Gastroesophageal sphincter (tissue), 4 donors: ENCODE measurements at regions not wholly inside any gene's neighbourhood (a gene's known extent, or its start where the extent isn't known, plus 50 kb on each side); places are given as distances from the start of the nearest gene placed in this dataset.
"Not testable (repeated sequence)": the region's sequence is repeated elsewhere in the genome, so short reads cannot be mapped to it uniquely, and the experiment has no call there.

Experiments
- ATAC-seq: fragments of 150-250 bp; one replicate; pipeline ENCODE4 v1.9.1; 2016; ENCODE audit warnings: mild to moderate bottlenecking, moderate library complexity
- H3K27ac ChIP-seq, 4 donors: fragments of 200-600 bp; sonication (generic) in 3 of 4; 1 replicate in 3 of 4; 2 replicates in 1 of 4; pipeline ENCODE4 v1.5.1; 2016 to 2019
- H3K27me3 ChIP-seq: fragments of 200-600 bp; sonication (generic); one replicate; pipeline ENCODE4 v1.5.1; 2019
- H3K36me3 ChIP-seq, 2 donors: fragments of 200-600 bp; sonication (generic); one replicate each; pipeline ENCODE4 v1.5.1; 2019; ENCODE audit warnings: control low read depth in 1 of 2
- H3K4me1 ChIP-seq, 3 donors: fragments of 200-600 bp; sonication (generic); 1 replicate in 2 of 3; 2 replicates in 1 of 3; pipeline ENCODE4 v1.5.1; 2016 to 2019; ENCODE audit warnings: control low read depth in 2 of 3
- H3K4me3 ChIP-seq, 2 donors: fragments of 200-600 bp; sonication (generic); one replicate each; pipeline ENCODE4 v1.5.1; 2019; ENCODE audit warnings: mild to moderate bottlenecking in 1 of 2, moderate library complexity in 1 of 2
- H3K9me3 ChIP-seq, 3 donors: fragments of 200-600 bp; sonication (generic); one replicate each; pipeline ENCODE4 v1.5.1; 2017 to 2019; ENCODE audit warnings: control low read depth in 2 of 3
- EP300 ChIP-seq: sonication (generic); formaldehyde crosslinking; IDR thresholded peaks from one replicate; pipeline ENCODE4 v1.6.1; 2017; ENCODE audit warnings: antibody characterized with exemption, mild to moderate bottlenecking
- POLR2A ChIP-seq, 2 donors: fragments of 450-650 bp; IDR thresholded peaks; one replicate each; pipeline ENCODE4 v1.6.1; 2017; ENCODE audit warnings: antibody characterized with exemption in 2 of 2, mild to moderate bottlenecking in 2 of 2, moderate library complexity in 1 of 2
- POLR2AphosphoS5 ChIP-seq: sonication (generic); formaldehyde crosslinking; IDR thresholded peaks from one replicate; pipeline ENCODE4 v1.6.1; 2017; ENCODE audit warnings: antibody characterized with exemption
- WGBS, 2 donors: methylation state at CpG; one replicate each; pipeline ENCODE4 v1.1.5; 2018; ENCODE audit warnings: low coverage in 1 of 2; 5-methylcytosine and 5-hydroxymethylcytosine counted together
- TF ChIP-seq, protein P1 (sequence below), 4 experiments: fragments of 200-600 bp in 2 of 4; fragments of 450-650 bp in 2 of 4; sonication (generic) in 1 of 4; IDR thresholded peaks; one replicate each; pipeline ENCODE4 v1.5.1; 2017 to 2019; ENCODE audit warnings: antibody characterized with exemption in 4 of 4, mild to moderate bottlenecking in 2 of 4, moderate library complexity in 2 of 4

DNA sequence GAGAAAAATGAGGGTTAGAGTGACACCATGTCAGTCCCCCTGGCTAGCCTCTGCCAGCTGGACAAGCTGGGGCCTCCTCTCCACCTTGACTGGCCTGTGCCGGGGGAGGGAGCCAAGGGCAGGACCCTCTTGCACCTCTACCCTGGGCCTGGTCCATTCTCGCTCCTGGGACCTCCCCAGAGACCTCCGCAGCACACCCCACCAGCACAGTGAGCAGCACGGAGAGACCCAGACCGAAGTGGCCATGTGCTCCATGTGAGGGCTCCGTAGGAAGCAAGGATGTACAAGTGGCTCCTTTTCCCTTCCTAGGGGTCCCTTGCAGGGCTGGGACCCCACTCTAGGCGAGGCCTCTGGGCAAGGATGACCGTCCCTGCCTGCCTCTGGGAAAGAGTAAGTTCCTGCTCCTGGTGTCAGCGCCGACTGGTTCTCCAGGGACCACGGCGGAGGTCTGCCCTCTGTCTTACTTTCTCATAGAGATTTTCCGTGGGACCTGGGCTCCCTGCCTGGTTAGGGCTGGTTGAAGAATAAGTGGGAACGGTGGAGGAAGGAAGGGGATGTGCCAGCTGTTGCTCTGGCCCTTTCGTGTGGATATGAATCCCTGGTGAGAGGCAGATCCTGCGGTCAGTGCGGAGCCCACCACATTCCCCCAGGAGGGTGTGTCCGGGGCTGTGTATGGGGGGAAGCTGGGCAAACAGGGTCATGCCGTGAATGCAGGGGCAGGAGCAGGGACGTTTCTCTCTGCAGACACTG lies 124.2 kb downstream of the METRNL start:
- TF ChIP-seq EP300 (no peak), POLR2A (IDR thresholded peaks at IDR 0.05) (no peak), POLR2AphosphoS5 (no peak)
- TF ChIP-seq, protein P1, sequence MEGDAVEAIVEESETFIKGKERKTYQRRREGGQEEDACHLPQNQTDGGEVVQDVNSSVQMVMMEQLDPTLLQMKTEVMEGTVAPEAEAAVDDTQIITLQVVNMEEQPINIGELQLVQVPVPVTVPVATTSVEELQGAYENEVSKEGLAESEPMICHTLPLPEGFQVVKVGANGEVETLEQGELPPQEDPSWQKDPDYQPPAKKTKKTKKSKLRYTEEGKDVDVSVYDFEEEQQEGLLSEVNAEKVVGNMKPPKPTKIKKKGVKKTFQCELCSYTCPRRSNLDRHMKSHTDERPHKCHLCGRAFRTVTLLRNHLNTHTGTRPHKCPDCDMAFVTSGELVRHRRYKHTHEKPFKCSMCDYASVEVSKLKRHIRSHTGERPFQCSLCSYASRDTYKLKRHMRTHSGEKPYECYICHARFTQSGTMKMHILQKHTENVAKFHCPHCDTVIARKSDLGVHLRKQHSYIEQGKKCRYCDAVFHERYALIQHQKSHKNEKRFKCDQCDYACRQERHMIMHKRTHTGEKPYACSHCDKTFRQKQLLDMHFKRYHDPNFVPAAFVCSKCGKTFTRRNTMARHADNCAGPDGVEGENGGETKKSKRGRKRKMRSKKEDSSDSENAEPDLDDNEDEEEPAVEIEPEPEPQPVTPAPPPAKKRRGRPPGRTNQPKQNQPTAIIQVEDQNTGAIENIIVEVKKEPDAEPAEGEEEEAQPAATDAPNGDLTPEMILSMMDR (IDR thresholded peaks at IDR 0.05): no peak
- Histone ChIP-seq H3K4me3 (no peak overlapping the region), H3K36me3 (no peaks in the 10 kb centered on the region), H3K27me3 (no peaks in the 10 kb centered on the region), H3K9me3 (no peaks in the 10 kb centered on the region), H3K4me1 (peaks cover 0 to 43% (median 16%) of the 10 kb centered on the region in 3 donors), H3K27ac (peak overlapping the region; percentile 4 to 83 (median 72))
- ATAC-seq: no peak
- WGBS, 2 donors: 44 to 51% methylated on average over 3 to 10 of the region's 20 CpGs

DNA sequence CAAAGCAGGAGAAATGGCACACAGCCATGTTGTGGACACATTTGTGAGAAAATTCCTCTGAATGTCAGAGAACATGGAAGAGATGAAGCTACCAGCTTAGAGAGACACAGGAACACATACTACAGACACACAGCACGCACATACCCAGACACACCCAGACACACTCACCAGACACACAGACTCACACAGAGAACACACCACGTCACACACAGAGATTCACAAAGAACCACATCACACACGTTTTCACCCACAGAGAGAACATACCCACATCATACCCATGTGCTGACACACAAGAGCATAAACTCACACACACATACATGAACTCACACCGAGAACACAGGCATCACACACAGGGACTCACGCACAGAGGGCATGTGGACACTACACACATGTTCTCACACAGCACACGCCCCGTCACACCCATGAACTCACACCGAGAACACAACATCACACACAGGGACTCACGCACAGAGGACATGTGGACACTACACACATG lies 124.9 kb downstream of the METRNL start:
- H3K4me1 ChIP-seq: peaks cover 0 to 43% (median 16%) of the 10 kb centered on the region in 3 donors

DNA sequence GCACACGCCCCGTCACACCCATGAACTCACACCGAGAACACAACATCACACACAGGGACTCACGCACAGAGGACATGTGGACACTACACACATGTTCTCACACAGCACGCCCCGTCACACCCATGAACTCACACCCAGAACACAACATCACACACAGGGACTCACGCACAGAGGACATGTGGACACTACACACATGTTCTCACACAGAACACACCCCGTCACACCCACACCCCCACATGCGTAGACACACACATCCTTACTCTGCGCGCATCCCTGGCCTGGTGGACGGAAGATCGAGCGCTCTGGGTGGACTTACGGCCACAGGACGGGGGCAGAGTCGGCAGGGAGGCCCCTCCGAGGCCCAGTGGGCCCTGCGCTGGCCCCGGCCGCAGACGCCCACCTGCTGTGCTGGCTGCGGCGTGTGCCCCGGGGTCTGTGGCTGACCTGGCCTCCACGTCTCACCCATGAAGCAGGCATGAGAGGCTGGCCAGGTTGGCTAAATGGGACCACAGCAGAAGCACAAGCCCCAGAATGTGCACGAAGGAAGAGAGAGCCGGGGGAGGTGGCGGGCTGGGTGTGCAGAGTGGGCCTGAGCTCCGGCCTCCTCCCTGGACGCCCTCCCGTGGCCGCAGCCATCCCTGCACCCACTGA lies 125.5 kb downstream of the METRNL start:
- ATAC-seq, H3K4me3 ChIP-seq, H3K36me3 ChIP-seq, H3K9me3 ChIP-seq, H3K27me3 ChIP-seq: not testable (repeated sequence)
- Histone ChIP-seq H3K4me1 (peaks cover 0 to 43% (median 16%) of the 10 kb centered on the region in 3 donors), H3K27ac (peak overlapping the region in 2 of 4 donors; percentile 9 to 82)
- no CpG with 5 or more reads among the region's 33 CpGs for WGBS, 2 donors

More for the DNA sequence above, 124.9 kb downstream of the METRNL start:
- TF ChIP-seq, protein P1 (IDR thresholded peaks at IDR 0.05): no peak
- H3K36me3 ChIP-seq: no peaks in the 10 kb centered on the region
- H3K9me3 ChIP-seq: no peaks in the 10 kb centered on the region
- no peak overlapping the region for H3K4me3 ChIP-seq
- peak overlapping the region in 3 of 4 donors; percentile 61 to 83 (median 82) for H3K27ac ChIP-seq
- ATAC-seq: no peak
- H3K27me3 ChIP-seq: no peaks in the 10 kb centered on the region
- WGBS, 2 donors: 81% methylated on average over 3 of the region's 9 CpGs; no CpG with 5 or more reads in 1 of the 2 donors

DNA sequence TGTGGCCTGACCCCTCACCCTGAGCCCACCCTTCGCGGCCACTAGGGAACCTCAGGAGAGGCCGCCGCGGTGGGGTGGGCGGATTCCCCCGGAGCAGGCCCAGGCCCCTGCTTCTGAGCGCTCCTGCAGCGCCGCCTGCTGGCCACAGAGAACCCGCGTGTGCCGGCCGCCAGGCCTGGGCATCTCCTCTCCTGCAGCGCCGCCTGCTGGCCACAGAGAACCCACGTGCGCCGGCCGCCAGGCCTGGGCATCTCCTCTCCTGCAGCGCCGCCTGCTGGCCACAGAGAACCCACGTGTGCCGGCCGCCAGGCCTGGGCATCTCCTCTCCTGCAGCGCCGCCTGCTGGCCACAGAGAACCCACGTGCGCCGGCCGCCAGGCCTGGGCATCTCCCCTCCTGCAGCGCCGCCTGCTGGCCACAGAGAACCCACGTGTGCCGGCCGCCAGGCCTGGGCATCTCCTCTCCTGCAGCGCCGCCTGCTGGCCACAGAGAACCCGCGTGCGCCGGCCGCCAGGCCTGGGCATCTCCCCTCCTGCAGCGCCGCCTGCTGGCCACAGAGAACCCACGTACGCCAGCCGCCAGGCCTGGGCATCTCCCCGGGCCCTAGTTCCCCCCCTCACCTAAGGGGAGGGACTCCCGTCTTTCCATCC lies 126.1 kb downstream of the METRNL start:
- TF ChIP-seq, protein P1 (IDR thresholded peaks at IDR 0.05): peak in 3 of 4 experiments; percentile 61 to 95 (median 89)
- Histone ChIP-seq H3K27ac (peak overlapping the region in 1 of 4 donors; percentile 9), H3K4me1 (peaks cover 0 to 40% (median 16%) of the 10 kb centered on the region in 3 donors)
- WGBS, 2 donors: 36% methylated on average over 5 of the region's 50 CpGs; no CpG with 5 or more reads in 1 of the 2 donors
- ATAC-seq, H3K36me3 ChIP-seq, H3K9me3 ChIP-seq, H3K27me3 ChIP-seq, H3K4me3 ChIP-seq: not testable (repeated sequence)

DNA sequence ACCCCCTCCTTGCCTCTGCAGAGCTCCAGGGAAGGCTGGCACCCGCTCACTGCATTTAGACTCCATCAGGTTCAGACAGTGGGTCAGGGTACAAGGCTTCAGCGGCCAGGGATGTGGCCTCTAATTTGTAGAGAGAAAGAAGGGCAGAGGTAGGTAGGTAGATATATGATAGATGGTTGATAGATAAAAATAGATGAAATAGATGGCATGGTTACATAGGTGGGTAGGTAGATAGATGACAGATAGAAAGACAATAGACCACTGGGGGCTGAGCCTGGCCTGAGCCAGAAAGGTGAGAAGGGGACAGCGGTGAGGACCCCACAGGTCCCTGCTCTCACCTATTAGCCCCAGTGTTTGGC lies 126.6 kb downstream of the METRNL start:
- H3K27ac ChIP-seq, H3K27me3 ChIP-seq, ATAC-seq, H3K4me3 ChIP-seq, H3K36me3 ChIP-seq, H3K9me3 ChIP-seq: not testable (repeated sequence)
- peaks cover 0 to 35% (median 15%) of the 10 kb centered on the region in 3 donors for H3K4me1 ChIP-seq
- WGBS, 2 donors: 88% methylated on average over 2 of the region's 3 CpGs; no CpG with 5 or more reads in 1 of the 2 donors

DNA sequence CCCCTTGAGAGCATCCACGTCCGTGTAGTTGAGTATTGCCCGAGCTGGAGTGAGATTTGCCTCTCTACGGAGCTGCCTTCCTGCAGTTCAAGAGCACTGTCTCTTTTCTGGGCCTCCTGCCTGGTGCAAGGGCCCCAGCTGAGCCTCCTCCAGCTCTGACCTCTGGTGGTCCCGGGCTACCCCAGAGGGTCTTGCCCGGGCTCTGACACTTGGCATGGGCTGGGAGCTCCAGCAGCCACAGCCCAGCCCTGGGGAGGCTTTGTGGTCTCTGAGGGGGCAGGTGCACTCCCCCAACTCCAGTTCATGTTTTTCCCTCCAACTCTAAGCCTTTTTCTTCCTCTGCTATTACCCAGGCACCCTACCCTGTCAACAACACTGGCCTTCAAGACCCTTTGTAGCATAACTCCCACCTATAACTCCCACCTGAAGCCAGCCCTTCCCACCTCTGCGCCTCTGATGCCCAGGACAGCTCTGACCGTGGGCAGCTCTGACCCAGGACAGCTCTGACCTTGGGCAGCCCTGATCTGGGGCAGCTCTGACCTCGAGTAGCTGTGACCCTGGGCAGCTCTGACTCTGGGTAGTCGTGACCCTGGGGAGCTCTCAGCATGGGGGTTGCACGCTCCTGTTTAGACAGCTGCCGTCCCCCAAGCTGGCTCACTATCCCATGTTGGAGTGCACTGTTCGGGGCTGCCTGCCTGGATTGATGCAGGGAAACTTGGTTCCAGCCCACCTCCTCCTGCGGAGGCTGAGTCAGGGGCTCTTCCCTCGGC lies 127.6 kb downstream of the METRNL start:
- H3K27me3 ChIP-seq, H3K27ac ChIP-seq, H3K36me3 ChIP-seq, H3K9me3 ChIP-seq, H3K4me3 ChIP-seq, ATAC-seq: not testable (repeated sequence)
- no CpG with 5 or more reads among the region's 15 CpGs for WGBS, 2 donors
- H3K4me1 ChIP-seq: peaks cover 0 to 25% (median 10%) of the 10 kb centered on the region in 3 donors

DNA sequence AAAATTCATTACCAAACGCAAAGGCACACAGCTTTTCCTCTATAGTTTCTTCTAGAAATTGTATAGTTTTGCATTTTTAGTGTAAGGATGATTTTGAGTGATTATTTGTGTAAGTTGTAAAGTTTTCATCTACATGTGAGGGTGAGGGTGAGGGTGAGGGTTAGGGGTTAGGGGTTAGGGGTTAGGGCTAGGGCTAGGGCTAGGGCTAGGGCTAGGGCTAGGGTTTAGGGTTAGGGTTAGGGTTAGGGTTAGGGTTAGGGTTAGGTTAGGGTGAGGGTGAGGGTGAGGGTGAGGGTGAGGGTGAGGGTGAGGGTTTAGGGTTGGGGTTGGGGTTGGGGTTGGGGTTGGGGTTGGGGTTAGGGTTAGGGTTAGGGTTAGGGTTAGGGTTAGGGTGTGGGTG lies 167.6 kb downstream of the METRNL start:
- not testable (repeated sequence) for H3K36me3 ChIP-seq, H3K27me3 ChIP-seq, H3K9me3 ChIP-seq, H3K4me3 ChIP-seq, ATAC-seq, H3K27ac ChIP-seq, H3K4me1 ChIP-seq
- WGBS, 2 donors: no CpG with 5 or more reads among the region's 1 CpG
